ENCODE measurements at regions not wholly inside any gene's neighbourhood (a gene's known extent, or its start where the extent isn't known, plus 50 kb on each side); places are given as distances from the start of the nearest gene placed in this dataset.

- TF ChIP-seq CTCF (IDR thresholded peaks at IDR 0.05) (no peak), EZH2 (IDR thresholded peaks at IDR 0.05; ENCODE audit: borderline replicate concordance, insufficient read depth, low read depth, low read length, poor library complexity, severe bottlenecking) (no peak)
Observed at GRCh38 chr3:3739330-3740060, 59.7 kb upstream of the LRRN1 start.

All from B cell (primary cell).